GM12872 (cell line): ENCODE measurements at regions not wholly inside any gene's neighbourhood (a gene's known extent, or its start where the extent isn't known, plus 50 kb on each side); places are given as distances from the start of the nearest gene placed in this dataset.

Experiments
- TF ChIP-seq, protein P1 (sequence below): IDR thresholded peaks from 3 replicates; pipeline ENCODE4 v1.5.1; 2011; ENCODE audit warnings: low read depth, mild to moderate bottlenecking, low read length, moderate library complexity; ENCODE audit not compliant: insufficient read depth

DNA sequence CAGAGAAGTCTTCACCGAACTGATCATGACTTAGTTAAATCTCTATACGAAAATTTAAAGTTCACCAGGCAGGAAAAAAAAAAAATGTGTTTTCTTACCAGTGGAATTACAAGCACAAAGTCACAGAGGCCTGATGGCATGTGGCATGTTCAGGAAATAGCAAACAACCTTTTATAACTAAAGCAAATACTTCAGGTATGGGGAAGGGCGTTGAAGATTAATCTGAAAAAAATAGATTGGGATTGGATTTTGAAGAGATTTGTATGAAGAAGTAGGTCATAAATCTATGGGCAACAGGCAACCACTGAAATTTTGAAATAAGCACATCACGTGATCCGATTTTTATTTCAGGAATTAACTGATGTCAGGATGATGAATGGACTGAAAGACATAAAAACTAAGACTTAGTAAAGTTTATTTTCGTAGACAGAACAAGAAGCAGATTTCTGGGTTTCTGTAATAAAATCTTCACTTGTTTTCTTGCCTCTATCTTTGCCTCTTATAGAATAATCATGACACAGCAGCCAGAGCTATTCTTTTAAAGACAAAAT, 295.9 kb upstream of the ADGRL4 start:
- TF ChIP-seq, protein P1, sequence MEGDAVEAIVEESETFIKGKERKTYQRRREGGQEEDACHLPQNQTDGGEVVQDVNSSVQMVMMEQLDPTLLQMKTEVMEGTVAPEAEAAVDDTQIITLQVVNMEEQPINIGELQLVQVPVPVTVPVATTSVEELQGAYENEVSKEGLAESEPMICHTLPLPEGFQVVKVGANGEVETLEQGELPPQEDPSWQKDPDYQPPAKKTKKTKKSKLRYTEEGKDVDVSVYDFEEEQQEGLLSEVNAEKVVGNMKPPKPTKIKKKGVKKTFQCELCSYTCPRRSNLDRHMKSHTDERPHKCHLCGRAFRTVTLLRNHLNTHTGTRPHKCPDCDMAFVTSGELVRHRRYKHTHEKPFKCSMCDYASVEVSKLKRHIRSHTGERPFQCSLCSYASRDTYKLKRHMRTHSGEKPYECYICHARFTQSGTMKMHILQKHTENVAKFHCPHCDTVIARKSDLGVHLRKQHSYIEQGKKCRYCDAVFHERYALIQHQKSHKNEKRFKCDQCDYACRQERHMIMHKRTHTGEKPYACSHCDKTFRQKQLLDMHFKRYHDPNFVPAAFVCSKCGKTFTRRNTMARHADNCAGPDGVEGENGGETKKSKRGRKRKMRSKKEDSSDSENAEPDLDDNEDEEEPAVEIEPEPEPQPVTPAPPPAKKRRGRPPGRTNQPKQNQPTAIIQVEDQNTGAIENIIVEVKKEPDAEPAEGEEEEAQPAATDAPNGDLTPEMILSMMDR: no peak

DNA sequence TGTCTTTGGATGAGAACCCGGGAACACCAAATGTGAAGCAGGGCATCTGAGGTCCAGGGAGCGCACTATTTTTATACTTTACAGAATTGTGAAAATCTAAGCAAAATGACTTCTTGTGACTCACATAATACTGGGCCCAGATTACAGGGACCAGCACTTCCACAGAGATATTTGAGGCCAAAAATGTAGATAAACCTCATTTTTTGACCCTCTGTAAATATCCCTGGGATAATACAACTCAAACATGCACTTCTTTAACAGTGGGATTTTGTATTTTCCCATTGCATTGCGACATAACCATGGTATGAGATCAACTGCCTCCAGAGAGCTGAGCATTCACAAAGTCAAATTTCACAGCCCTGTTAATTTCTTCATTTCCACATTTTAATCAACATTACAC, 289.4 kb upstream of the ADGRL4 start:
- TF ChIP-seq, protein P1: no peak

DNA sequence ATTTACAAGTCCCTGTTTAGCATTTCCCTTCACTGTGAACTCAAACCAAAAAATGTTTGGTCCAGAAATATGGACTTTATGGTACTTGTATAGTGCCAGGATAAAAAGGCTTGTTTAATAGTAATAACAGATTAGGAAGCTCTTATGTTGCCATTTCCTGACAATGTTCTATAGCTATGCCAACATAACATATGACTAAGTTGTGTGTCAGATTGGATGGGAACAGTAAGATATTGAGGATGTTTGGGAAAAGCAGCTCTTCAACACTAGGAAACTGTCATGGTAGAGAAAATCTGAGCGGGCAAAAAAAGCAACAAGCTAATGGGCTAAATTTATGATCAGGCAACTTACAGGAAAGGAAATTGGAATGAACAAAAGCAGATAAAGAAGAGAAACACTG, 287.1 kb upstream of the ADGRL4 start:
- TF ChIP-seq, protein P1: no peak

DNA sequence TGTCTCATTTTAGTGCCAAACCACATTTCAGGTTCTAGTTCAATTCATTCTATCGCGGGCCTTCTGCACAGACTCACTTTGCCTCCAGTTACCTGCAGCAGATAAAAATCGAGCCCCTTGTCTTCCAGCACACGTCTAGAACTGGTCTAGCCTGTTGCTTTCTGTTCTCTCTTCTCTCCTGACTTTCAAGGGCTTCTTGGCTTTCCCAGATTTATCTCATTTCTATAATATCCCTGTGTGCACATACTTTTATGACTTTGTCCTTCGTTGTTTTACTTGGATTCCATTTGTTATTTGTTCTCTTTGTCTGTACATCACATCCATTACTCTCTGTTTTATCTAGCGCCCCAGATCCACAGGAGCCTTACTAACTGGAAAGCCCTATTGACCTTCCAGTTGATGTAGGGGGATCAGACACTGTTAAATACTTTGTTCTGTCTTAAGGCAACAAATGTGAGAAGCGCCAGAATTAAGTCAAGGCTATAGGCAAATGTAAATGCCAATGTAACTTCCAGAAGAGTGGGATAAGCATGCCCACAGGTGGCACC, 284.5 kb upstream of the ADGRL4 start:
- TF ChIP-seq, protein P1: no peak

DNA sequence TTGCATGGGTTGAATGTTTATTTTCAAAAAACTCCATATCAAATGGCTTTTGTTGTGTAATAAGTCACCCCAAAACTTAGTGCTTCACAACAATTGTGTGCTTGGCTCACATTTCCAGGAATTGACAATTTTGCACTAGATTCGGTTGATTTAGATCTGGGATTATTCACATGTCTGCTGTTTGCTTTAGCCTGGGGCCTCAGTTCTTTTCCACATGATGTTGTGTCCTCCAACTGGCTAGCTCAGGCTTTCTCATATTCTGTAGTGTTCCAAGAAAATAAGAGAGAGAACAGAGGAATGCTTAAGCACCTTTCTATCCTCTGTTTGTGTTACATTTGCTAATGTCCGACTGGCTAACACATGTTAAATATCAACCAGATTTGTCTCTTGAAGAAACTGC, 281.5 kb upstream of the ADGRL4 start:
- TF ChIP-seq, protein P1: no peak

DNA sequence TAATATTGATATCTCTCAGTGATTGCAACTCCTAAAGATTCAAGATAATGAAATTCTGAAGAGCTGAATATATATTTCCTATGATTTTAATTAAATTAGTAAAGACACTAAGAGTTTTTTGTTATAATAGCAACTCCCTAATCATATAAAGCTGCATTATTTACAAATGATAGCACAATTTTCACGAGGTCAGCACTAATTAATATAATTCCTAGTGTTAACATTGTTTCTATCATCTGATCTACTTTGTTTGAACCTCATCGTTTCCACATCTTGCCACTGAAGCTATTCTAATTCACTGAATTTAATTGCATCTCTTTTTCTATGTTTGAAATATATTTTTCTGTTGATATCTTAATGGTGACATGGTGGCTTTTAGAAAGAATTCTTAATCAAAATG, 279.1 kb upstream of the ADGRL4 start:
- TF ChIP-seq, protein P1: no peak

DNA sequence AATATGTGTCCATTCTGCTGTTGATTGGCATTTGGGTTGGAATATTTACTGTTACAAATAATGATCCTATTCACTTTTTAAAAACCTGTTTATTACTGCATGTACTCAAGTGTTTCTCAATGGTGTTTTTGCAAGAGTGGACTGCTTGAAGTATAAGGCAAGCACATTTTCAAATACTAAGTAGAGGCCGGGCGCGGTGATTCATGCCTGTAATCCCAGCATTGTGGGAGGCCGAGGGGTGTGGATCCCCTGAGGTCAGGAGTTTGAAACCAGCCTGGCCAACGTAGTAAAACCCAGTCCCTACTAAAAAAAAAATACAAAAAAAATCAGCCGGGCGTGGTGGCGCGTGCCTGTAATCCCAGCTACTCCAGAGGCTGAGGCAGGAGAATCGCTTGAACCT, 276.9 kb upstream of the ADGRL4 start:
- TF ChIP-seq, protein P1: no peak

DNA sequence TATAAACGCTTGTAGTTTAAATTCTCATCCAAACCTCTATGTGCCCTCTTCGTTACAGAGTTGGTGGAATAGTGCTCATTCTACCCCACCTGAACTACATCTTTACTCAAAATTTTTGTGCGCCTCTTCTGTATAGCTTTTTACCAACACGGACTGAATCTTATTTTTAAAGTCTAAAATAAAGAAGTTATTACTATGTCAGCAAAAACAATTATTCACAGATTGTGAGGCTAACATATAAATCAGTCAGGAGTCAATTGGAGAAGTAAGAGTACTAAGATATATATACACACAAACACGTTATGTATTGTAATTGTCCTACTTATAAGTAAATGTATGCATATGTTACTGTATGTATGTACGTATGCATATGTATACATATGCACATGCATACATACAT, 274.9 kb upstream of the ADGRL4 start:
- TF ChIP-seq, protein P1: no peak
